Upper lobe of left lung (tissue), 6 donors: ENCODE measurements at regions not wholly inside any gene's neighbourhood (a gene's known extent, or its start where the extent isn't known, plus 50 kb on each side); places are given as distances from the start of the nearest gene placed in this dataset.

Experiments used
- ATAC-seq, 2 donors: fragments of 200-7000 bp; cut with Tn5 transposase; one replicate each; pipeline ENCODE4 v1.9.1; 2022; ENCODE audit warnings: mild to moderate bottlenecking in 2 of 2, moderate library complexity in 2 of 2; ENCODE audit not compliant: low FRiP score in 2 of 2
- DNase-seq, 2 donors: peaks; one replicate each; pipeline ENCODE4 v3.0.0-alpha.2; 2019 to 2020
- H3K27ac ChIP-seq, 4 donors: fragments of 200-600 bp; sonication (generic); one replicate each; pipeline ENCODE4 v1.5.1; 2016 to 2019
- H3K27me3 ChIP-seq, 4 donors: fragments of 200-600 bp; sonication (generic); one replicate each; pipeline ENCODE4 v1.5.1; 2017 to 2019
- H3K36me3 ChIP-seq, 4 donors: fragments of 200-600 bp; sonication (generic); one replicate each; pipeline ENCODE4 v1.5.1; 2016 to 2019
- H3K4me1 ChIP-seq, 4 donors: fragments of 200-600 bp; sonication (generic); one replicate each; pipeline ENCODE4 v1.5.1; 2018 to 2019
- H3K4me3 ChIP-seq, 4 donors: fragments of 200-600 bp; sonication (generic); one replicate each; pipeline ENCODE4 v1.5.1; 2017 to 2019; ENCODE audit warnings: mild to moderate bottlenecking in 2 of 4, moderate library complexity in 1 of 4
- H3K9me3 ChIP-seq, 4 donors: fragments of 200-600 bp; sonication (generic); one replicate each; pipeline ENCODE4 v1.5.1; 2018 to 2019
- EP300 ChIP-seq, 4 donors: sonication (generic); formaldehyde crosslinking; IDR thresholded peaks; one replicate each; pipeline ENCODE4 v1.5.1; 2017; ENCODE audit warnings: antibody characterized with exemption in 4 of 4, control low read depth in 2 of 4
- POLR2A ChIP-seq, 4 donors: fragments of 450-650 bp; IDR thresholded peaks; one replicate each; pipeline ENCODE4 v1.5.1; 2016 to 2017; ENCODE audit warnings: antibody characterized with exemption in 4 of 4, mild to moderate bottlenecking in 2 of 4
- POLR2AphosphoS5 ChIP-seq, 2 donors: sonication (generic); formaldehyde crosslinking; IDR thresholded peaks; one replicate each; pipeline ENCODE4 v1.5.1; 2017; ENCODE audit warnings: antibody characterized with exemption in 2 of 2
- WGBS, 2 donors: methylation state at CpG; one replicate each; pipeline ENCODE4 v1.1.5; 2017 to 2018; 5-methylcytosine and 5-hydroxymethylcytosine counted together
- TF ChIP-seq, protein P1 (sequence below), 6 experiments: fragments of 450-650 bp in 4 of 6; fragments of 200-600 bp in 2 of 6; sonication (generic) in 2 of 6; IDR thresholded peaks; one replicate each; pipeline ENCODE4 v1.5.1; 2016 to 2019; ENCODE audit warnings: antibody characterized with exemption in 6 of 6
- donor health status: DM: no; HTN: no; CAD: no; lungs with moderate emphysema.
- donor health status: DM: no; HTN: yes; CAD: no; lungs with severe emphysema.

DNA sequence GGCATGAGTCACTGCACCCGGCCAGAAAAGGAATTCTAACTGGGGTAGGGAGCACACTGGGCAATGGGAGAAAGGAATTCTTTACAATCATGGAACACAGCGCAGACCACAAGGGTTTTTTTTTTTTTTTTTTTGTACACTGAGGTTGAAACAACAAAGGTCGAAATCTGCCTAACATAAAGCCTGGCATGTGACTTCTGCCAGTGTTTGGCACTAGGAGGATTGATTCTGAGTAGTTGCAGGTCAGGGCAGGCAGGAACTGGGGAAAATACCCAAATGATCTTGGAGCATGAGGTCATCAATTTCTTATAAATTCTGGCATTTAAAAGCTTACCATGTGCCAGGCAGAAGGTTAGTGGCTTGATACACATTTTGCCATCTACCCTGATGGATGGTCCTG is 202.0 kb upstream of the SNX19 start:
- TF ChIP-seq POLR2AphosphoS5 (IDR thresholded peaks at IDR 0.05) (no peak), EP300 (IDR thresholded peaks at IDR 0.05) (no peak), POLR2A (IDR thresholded peaks at IDR 0.05) (no peak)
- TF ChIP-seq, protein P1, sequence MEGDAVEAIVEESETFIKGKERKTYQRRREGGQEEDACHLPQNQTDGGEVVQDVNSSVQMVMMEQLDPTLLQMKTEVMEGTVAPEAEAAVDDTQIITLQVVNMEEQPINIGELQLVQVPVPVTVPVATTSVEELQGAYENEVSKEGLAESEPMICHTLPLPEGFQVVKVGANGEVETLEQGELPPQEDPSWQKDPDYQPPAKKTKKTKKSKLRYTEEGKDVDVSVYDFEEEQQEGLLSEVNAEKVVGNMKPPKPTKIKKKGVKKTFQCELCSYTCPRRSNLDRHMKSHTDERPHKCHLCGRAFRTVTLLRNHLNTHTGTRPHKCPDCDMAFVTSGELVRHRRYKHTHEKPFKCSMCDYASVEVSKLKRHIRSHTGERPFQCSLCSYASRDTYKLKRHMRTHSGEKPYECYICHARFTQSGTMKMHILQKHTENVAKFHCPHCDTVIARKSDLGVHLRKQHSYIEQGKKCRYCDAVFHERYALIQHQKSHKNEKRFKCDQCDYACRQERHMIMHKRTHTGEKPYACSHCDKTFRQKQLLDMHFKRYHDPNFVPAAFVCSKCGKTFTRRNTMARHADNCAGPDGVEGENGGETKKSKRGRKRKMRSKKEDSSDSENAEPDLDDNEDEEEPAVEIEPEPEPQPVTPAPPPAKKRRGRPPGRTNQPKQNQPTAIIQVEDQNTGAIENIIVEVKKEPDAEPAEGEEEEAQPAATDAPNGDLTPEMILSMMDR (IDR thresholded peaks at IDR 0.05) = no peak
- Histone ChIP-seq H3K36me3 (no peaks in the 10 kb centered on the region), H3K4me1 (no peaks in the 10 kb centered on the region), H3K27me3 (no peaks in the 10 kb centered on the region), H3K4me3 (no peak overlapping the region), H3K27ac (no peak overlapping the region), H3K9me3 (no peaks in the 10 kb centered on the region)
- ATAC-seq (no peak), DNase-seq (no peak)
- WGBS, 2 donors = 72 to 78% methylated on average over 3 of the region's 3 CpGs

DNA sequence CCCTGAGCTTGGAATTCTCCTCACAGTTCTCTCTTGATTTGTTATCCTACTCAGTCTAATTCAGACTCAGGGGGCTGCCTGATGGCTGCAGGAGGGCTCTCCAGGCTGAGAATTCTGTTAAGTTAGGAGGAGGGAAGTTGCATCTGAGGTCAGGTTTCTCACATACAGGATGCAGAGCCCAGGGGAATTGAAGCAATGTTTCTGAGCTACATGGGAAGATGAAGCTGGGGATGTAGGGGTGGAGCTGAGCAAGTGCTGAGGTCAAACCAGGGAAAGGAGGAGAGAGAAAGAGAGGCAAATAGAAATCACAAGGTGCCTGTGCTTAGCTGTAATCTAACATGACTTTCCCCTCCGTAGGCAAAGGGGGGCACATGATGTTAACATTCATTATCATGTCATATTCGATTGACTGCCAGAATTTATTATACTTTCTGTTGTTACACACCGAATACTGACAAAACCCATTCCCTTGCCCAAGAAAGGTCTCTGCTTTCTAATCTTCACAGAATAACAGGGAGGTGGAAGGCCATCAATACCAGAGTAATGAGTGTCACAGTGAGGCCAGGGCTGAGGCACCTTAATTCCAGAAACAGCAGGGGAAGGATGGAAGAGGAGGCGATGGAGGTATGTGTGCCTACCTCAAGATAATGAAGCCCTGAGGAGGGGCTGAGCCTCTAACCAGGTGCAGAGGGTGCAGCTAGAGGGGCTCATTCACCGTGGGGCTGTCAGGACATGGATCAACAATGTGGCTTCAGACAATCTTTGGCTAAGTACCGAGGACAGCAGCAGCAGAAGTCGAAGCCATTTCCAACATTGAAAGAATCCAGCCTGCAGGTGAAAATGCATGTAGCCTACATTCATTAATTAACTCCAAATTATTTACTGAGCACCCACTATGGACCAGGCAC is 205.4 kb upstream of the SNX19 start:
- H3K27ac ChIP-seq = no peak overlapping the region
- ATAC-seq (no peak), DNase-seq (no peak)
- TF ChIP-seq EP300 (IDR thresholded peaks at IDR 0.05) = no peak
- TF ChIP-seq POLR2AphosphoS5 (IDR thresholded peaks at IDR 0.05) = no peak
- TF ChIP-seq POLR2A (IDR thresholded peaks at IDR 0.05) = no peak
- TF ChIP-seq, protein P1 (IDR thresholded peaks at IDR 0.05) = no peak
- 62 to 75% methylated on average over 7 of the region's 7 CpGs for WGBS, 2 donors
- no peak overlapping the region for H3K4me3 ChIP-seq
- H3K36me3 ChIP-seq = no peaks in the 10 kb centered on the region
- no peaks in the 10 kb centered on the region for H3K4me1 ChIP-seq
- H3K9me3 ChIP-seq = no peaks in the 10 kb centered on the region
- H3K27me3 ChIP-seq = no peaks in the 10 kb centered on the region

- ATAC-seq (no peak), DNase-seq (no peak)
- 73 to 79% methylated on average over 5 of the region's 5 CpGs for WGBS, 2 donors
- no peaks in the 10 kb centered on the region for H3K27me3 ChIP-seq
- peaks cover 0 to 2% (median 0%) of the 10 kb centered on the region in 4 donors for H3K9me3 ChIP-seq
- H3K4me1 ChIP-seq = no peaks in the 10 kb centered on the region
- H3K36me3 ChIP-seq = no peaks in the 10 kb centered on the region
- no peak for TF ChIP-seq POLR2AphosphoS5 (IDR thresholded peaks at IDR 0.05)
- no peak for TF ChIP-seq EP300 (IDR thresholded peaks at IDR 0.05)
- H3K4me3 ChIP-seq = no peak overlapping the region
- H3K27ac ChIP-seq = no peak overlapping the region
Measured at GRCh38 chr11:131122448-131122847, 206.2 kb upstream of the SNX19 start.

GRCh38 chr11:131129474-131129873 is 213.2 kb upstream of the SNX19 start:
- Histone ChIP-seq H3K27ac (no peak overlapping the region), H3K9me3 (peaks cover 0 to 12% (median 1%) of the 10 kb centered on the region in 4 donors), H3K4me1 (no peaks in the 10 kb centered on the region), H3K36me3 (no peaks in the 10 kb centered on the region), H3K4me3 (no peak overlapping the region), H3K27me3 (no peaks in the 10 kb centered on the region)
- WGBS, 2 donors = 83 to 94% methylated on average over 2 of the region's 2 CpGs
- DNase-seq (no peak), ATAC-seq (no peak)
- TF ChIP-seq, protein P1 (IDR thresholded peaks at IDR 0.05) = no peak
- TF ChIP-seq POLR2A (IDR thresholded peaks at IDR 0.05) = no peak
- no peak for TF ChIP-seq POLR2AphosphoS5 (IDR thresholded peaks at IDR 0.05)
- TF ChIP-seq EP300 (IDR thresholded peaks at IDR 0.05) = no peak

- DNase-seq (no peak), ATAC-seq (no peak)
- Histone ChIP-seq H3K4me3 (no peak overlapping the region), H3K4me1 (no peaks in the 10 kb centered on the region), H3K9me3 (no peaks in the 10 kb centered on the region), H3K27ac (no peak overlapping the region), H3K27me3 (no peaks in the 10 kb centered on the region), H3K36me3 (no peaks in the 10 kb centered on the region)
- WGBS, 2 donors = 68 to 83% methylated on average over 3 of the region's 3 CpGs
- TF ChIP-seq EP300 (IDR thresholded peaks at IDR 0.05) = no peak
Measured at GRCh38 chr11:131135611-131136010, 219.3 kb upstream of the SNX19 start.

DNA sequence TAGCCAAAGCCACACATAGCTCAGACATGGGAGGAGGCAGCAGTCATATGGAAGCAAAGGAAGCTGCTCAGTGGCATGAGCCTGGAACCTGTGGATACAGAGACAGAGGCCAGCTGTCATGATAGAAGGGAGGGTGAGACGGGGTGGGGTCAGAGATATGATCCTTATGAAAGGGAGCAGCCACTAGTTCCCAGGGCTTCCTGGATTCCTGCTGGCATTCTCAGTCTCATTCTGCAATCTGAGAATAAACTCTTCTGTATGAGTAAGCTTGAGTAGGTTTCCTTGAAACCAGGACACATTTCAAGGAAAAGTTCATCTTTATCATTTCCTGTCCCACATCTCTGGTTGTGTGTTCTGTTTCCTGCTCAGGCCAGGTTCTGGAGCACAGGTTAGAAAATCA is 220.2 kb upstream of the SNX19 start:
- no peak for TF ChIP-seq EP300 (IDR thresholded peaks at IDR 0.05)
- no peak for TF ChIP-seq POLR2A (IDR thresholded peaks at IDR 0.05)
- TF ChIP-seq POLR2AphosphoS5 (IDR thresholded peaks at IDR 0.05) = no peak
- TF ChIP-seq, protein P1 (IDR thresholded peaks at IDR 0.05) = no peak
- H3K4me3 ChIP-seq = no peak overlapping the region
- no peak for ATAC-seq
- H3K4me1 ChIP-seq = no peaks in the 10 kb centered on the region
- no peaks in the 10 kb centered on the region for H3K27me3 ChIP-seq
- no peaks in the 10 kb centered on the region for H3K36me3 ChIP-seq
- DNase-seq = no peak
- WGBS, 2 donors = no CpG with 5 or more reads among the region's 1 CpG
- no peaks in the 10 kb centered on the region for H3K9me3 ChIP-seq
- H3K27ac ChIP-seq = no peak overlapping the region
